ENCODE measurements at regions not wholly inside any gene's neighbourhood (a gene's known extent, or its start where the extent isn't known, plus 50 kb on each side); places are given as distances from the start of the nearest gene placed in this dataset.

DNA sequence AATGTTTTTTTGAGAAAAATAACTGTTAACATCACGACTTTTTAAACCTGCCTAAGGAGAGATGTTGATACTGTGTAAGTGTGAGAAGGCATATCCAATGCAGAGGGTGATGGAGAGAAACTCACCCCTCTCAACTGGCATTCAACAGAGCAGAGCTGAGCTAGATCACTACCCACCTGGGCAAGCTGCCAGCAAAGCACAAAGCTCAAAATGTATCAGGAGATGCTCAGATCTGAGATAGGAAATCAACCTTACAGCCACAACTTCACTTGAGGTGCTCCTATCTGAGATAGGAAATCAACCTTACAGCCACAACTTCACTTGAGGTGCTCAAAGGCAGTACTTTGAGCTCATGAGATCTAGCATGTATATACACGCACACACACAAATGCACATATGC lies 151.5 kb upstream of the PDE1C start:
- no peak overlapping the region for H3K27ac ChIP-seq (ENCODE audit: low read depth, low read length)
- POLR2A ChIA-PET = no interaction called here
- H3K79me2 ChIP-seq (ENCODE audit: insufficient read depth, low read length) = no peaks in the 10 kb centered on the region
- no peak overlapping the region for H3K4me3 ChIP-seq (replicated peaks in 1 of 2; ENCODE audit: low read depth in 1 of 2, low read length in 2 of 2)
- H4K20me1 ChIP-seq (ENCODE audit: insufficient read depth) = no peaks in the 10 kb centered on the region
- CTCF ChIA-PET = interaction anchor here (1.6 kb wide), 1 partner anchor 11 kb away, joined by 8 read pairs; no protein-coding TSS in a partner anchor
- no peaks in the 10 kb centered on the region for H3K4me1 ChIP-seq (ENCODE audit: control insufficient read depth in 1 of 2, insufficient read depth in 2 of 2, low read length in 2 of 2)
- H3K9ac ChIP-seq (ENCODE audit: low read length) = no peak overlapping the region
- intact Hi-C loops (cut with micrococcal nuclease) = no loop called here
- peaks cover 66% of the 10 kb centered on the region; the same call in 1 of the 2 replicates for H3K27me3 ChIP-seq (ENCODE audit: insufficient read depth, low read length)
- RAD21 ChIA-PET (ENCODE audit: low non-redundant PET in 1 of 2, low total read pairs in 2 of 2, uncharacterized antibody in 2 of 2, unreplicated experiment in 2 of 2) = no interaction called here
- DNase-seq (ENCODE audit: low read depth, low spot score) = no peak
- H3K4me2 ChIP-seq (ENCODE audit: low read length) = no peak overlapping the region
- no peaks in the 10 kb centered on the region for H3K36me3 ChIP-seq (ENCODE audit: control insufficient read depth in 1 of 2, insufficient read depth in 2 of 2, low read length in 2 of 2)
- no peaks in the 10 kb centered on the region for H3K9me3 ChIP-seq (ENCODE audit: control insufficient read depth in 1 of 2, insufficient read depth in 1 of 2, low read depth in 1 of 2, low read length in 2 of 2)
- TF ChIP-seq, protein P1, sequence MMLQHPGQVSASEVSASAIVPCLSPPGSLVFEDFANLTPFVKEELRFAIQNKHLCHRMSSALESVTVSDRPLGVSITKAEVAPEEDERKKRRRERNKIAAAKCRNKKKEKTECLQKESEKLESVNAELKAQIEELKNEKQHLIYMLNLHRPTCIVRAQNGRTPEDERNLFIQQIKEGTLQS (IDR thresholded peaks at IDR 0.05) = no peak
- TF ChIP-seq YY1 (IDR thresholded peaks at IDR 0.05; ENCODE audit: extremely low read depth, insufficient replicate concordance, low read depth, low read length) = no peak
- no peak for TF ChIP-seq POLR2A (IDR thresholded peaks at IDR 0.05; ENCODE audit: borderline replicate concordance, extremely low read depth, insufficient read depth, insufficient read length)
- TF ChIP-seq SP1 (IDR thresholded peaks at IDR 0.05; ENCODE audit: low read depth) = no peak
- no peak for TF ChIP-seq SIN3A (IDR thresholded peaks at IDR 0.05; ENCODE audit: low read depth)
- TF ChIP-seq, protein P2, sequence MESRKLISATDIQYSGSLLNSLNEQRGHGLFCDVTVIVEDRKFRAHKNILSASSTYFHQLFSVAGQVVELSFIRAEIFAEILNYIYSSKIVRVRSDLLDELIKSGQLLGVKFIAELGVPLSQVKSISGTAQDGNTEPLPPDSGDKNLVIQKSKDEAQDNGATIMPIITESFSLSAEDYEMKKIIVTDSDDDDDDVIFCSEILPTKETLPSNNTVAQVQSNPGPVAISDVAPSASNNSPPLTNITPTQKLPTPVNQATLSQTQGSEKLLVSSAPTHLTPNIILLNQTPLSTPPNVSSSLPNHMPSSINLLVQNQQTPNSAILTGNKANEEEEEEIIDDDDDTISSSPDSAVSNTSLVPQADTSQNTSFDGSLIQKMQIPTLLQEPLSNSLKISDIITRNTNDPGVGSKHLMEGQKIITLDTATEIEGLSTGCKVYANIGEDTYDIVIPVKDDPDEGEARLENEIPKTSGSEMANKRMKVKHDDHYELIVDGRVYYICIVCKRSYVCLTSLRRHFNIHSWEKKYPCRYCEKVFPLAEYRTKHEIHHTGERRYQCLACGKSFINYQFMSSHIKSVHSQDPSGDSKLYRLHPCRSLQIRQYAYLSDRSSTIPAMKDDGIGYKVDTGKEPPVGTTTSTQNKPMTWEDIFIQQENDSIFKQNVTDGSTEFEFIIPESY (IDR thresholded peaks at IDR 0.05; ENCODE audit: extremely low read depth, insufficient replicate concordance, low read length) = no peak
- TF ChIP-seq, protein P3, sequence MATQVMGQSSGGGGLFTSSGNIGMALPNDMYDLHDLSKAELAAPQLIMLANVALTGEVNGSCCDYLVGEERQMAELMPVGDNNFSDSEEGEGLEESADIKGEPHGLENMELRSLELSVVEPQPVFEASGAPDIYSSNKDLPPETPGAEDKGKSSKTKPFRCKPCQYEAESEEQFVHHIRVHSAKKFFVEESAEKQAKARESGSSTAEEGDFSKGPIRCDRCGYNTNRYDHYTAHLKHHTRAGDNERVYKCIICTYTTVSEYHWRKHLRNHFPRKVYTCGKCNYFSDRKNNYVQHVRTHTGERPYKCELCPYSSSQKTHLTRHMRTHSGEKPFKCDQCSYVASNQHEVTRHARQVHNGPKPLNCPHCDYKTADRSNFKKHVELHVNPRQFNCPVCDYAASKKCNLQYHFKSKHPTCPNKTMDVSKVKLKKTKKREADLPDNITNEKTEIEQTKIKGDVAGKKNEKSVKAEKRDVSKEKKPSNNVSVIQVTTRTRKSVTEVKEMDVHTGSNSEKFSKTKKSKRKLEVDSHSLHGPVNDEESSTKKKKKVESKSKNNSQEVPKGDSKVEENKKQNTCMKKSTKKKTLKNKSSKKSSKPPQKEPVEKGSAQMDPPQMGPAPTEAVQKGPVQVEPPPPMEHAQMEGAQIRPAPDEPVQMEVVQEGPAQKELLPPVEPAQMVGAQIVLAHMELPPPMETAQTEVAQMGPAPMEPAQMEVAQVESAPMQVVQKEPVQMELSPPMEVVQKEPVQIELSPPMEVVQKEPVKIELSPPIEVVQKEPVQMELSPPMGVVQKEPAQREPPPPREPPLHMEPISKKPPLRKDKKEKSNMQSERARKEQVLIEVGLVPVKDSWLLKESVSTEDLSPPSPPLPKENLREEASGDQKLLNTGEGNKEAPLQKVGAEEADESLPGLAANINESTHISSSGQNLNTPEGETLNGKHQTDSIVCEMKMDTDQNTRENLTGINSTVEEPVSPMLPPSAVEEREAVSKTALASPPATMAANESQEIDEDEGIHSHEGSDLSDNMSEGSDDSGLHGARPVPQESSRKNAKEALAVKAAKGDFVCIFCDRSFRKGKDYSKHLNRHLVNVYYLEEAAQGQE (IDR thresholded peaks at IDR 0.05; ENCODE audit: low read depth) = no peak
- no peak for TF ChIP-seq CBX3 (IDR thresholded peaks at IDR 0.05; ENCODE audit: low read depth)
- no peak for TF ChIP-seq SRF (IDR thresholded peaks at IDR 0.05; ENCODE audit: low read depth)
- TF ChIP-seq RAD21 (IDR thresholded peaks at IDR 0.05; ENCODE audit: low read depth) = no peak
- no peak for ATAC-seq
- H2AFZ ChIP-seq (ENCODE audit: low read depth, low read length, poor library complexity, severe bottlenecking) = no peak overlapping the region
- H3K9me2 ChIP-seq (ENCODE audit: insufficient read depth) = no peaks in the 10 kb centered on the region
- BruUV-seq (replicated peaks) = no TSS peak

All from HCT116 (cell line).